GM12892 (cell line): ENCODE measurements at regions not wholly inside any gene's neighbourhood (a gene's known extent, or its start where the extent isn't known, plus 50 kb on each side); places are given as distances from the start of the nearest gene placed in this dataset.

Experiments used
- POLR2A ChIP-seq: IDR thresholded peaks from 2 replicates; pipeline ENCODE4 v1.6.1; 2011; ENCODE audit warnings: low read depth, low read length, control low read depth
- POLR2AphosphoS5 ChIP-seq: IDR thresholded peaks from 2 replicates; pipeline ENCODE4 v1.6.1; 2011; ENCODE audit warnings: low read depth, low read length, control low read depth

DNA sequence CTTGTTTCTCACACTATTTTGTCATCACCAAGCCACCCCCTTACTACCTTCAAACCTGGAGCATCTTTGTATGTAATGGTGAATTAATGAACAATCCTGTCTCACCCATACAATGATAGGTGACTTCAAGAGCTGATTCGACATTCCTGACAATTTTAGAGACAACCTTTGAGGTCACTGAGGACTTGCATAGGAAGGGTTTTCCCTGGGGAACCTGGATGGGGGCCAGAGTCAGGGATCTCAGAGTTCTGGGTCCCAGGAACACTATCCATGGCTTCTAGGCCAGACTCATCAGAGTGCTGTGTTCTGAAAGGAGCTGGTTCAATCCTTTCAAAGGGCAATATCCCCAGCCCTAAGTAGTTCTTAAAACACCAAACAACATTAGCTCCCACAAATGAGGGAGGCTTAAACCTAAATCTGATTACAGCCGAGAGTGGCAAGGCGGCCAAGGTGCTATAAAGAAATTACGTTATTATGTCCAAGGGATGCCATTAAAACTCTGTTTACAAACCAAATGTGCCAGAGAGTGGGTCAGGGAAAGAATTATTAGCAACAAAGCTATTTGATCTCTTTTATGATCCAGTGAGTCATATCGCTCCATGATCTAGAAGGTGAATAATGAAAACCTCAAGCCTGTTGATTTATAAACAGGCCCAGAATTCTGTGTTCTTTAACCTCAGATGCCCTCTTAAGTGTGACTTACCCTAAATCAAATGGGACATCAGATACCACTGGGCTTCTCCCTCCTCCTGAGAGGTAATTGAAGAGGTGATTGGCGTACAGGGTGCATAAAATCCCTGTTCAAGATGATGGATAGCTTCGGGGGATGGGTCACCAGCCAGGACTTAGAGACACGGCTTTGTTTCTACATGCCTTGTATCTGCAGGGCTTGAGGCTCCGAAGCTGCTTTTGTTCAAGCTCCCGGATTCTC is 230.2 kb upstream of the TBX3 start:
- TF ChIP-seq POLR2A, result no peak
- no peak for TF ChIP-seq POLR2AphosphoS5
